Left ventricle myocardium superior (tissue), 1 donor: ENCODE measurements at regions not wholly inside any gene's neighbourhood (a gene's known extent, or its start where the extent isn't known, plus 50 kb on each side); places are given as distances from the start of the nearest gene placed in this dataset.

ENCODE experiments used
- ATAC-seq: fragments of 200-7000 bp; cut with Tn5 transposase; one replicate; pipeline ENCODE4 v1.9.1; 2020; ENCODE audit warnings: mild to moderate bottlenecking, moderate library complexity
- DNase-seq: peaks from one replicate; pipeline ENCODE4 v3.0.0-alpha.2; 2020
- intact Hi-C: fragments of 100-400 bp; cut with micrococcal nuclease; formaldehyde crosslinking; loops from one replicate; pipeline ENCODE4 v1.11.0; 2022
- donor health status: DM: no; HTN: yes; CAD: no; lungs with severe emphysema.

- DNase-seq (no peak), ATAC-seq (no peak)
- intact Hi-C loops, result loop anchor here (5.0 to 10.0 kb wide), 2 partner anchors 146 to 228 kb away; no protein-coding TSS in a partner anchor
These were observed 53.1 kb upstream of the KCNA1 start for GRCh38 chr12:4856596-4856995.

- DNase-seq, result peak; percentile 72
These were observed 52.0 kb upstream of the KCNA1 start for GRCh38 chr12:4857472-4858291.

GRCh38 chr12:4858386-4858785, 51.3 kb upstream of the KCNA1 start:
- intact Hi-C loops, result loop anchor here (5.0 to 10.0 kb wide), 2 partner anchors 144 to 226 kb away; no protein-coding TSS in a partner anchor
- DNase-seq (peak; percentile 47), ATAC-seq (peak; percentile 78)

More at GRCh38 chr12:4857472-4858291, 52.0 kb upstream of the KCNA1 start:
- peak; percentile 86 for ATAC-seq
- intact Hi-C loops, result loop anchor here (5.0 to 10.0 kb wide), 2 partner anchors 145 to 227 kb away; no protein-coding TSS in a partner anchor

GRCh38 chr12:4859478-4860210, 50.1 kb upstream of the KCNA1 start:
- intact Hi-C loops, result loop anchor here (5.0 to 10.0 kb wide), 2 partner anchors 143 to 225 kb away; no protein-coding TSS in a partner anchor
- DNase-seq, result no peak
- ATAC-seq, result no peak
